ENCODE measurements at regions not wholly inside any gene's neighbourhood (a gene's known extent, or its start where the extent isn't known, plus 50 kb on each side); places are given as distances from the start of the nearest gene placed in this dataset.
"Not testable (repeated sequence)": the region's sequence is repeated elsewhere in the genome, so short reads cannot be mapped to it uniquely, and the experiment has no call there.

DNA sequence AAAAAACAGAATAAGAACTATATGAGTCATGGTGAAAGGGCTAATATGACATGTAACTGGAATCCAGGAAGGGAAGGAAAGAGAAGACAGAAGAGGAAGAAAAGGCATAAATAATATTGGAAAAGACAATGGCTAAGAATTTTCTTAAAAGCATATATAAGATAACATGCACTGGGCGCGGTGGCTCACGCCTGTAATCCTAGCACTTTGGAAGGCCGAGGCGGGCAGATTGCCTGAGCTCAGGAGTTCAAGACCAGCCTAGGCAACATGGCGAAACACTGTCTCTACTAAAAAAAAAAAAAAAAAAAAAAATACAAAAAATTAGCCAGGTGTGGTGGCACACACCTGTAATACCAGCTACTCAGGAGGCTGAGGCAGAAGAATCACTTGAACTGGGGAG, 54.8 kb upstream of the UNC5A start:
- not testable (repeated sequence) for TF ChIP-seq CTCF (optimal IDR thresholded peaks at IDR 0.05 in 1 of 3, IDR thresholded peaks at IDR 0.05 in 1 of 3, conservative IDR thresholded peaks at IDR 0.05 in 1 of 3; ENCODE audit: extremely low read depth in 1 of 3, insufficient read depth in 2 of 3, low read length in 3 of 3); EZH2 (IDR thresholded peaks at IDR 0.05; ENCODE audit: low read length)

All from keratinocyte (primary cell).